WTC11 (cell line): ENCODE measurements at regions not wholly inside any gene's neighbourhood (a gene's known extent, or its start where the extent isn't known, plus 50 kb on each side); places are given as distances from the start of the nearest gene placed in this dataset.

ENCODE experiments used
- ATF3 ChIP-seq: sonication (generic); formaldehyde crosslinking; conservative IDR thresholded peaks from 2 replicates; pipeline ENCODE4 v1.8.1; 2022; ENCODE audit warnings: mild to moderate bottlenecking, missing genetic modification reagents
- ATF6 ChIP-seq: sonication (generic); formaldehyde crosslinking; IDR thresholded peaks from 2 replicates; pipeline ENCODE4 v1.8.1; 2023; ENCODE audit warnings: mild to moderate bottlenecking, missing genetic modification reagents
- ETV6 ChIP-seq: sonication (generic); formaldehyde crosslinking; IDR thresholded peaks from 2 replicates; pipeline ENCODE4 v1.8.1; 2022; ENCODE audit warnings: mild to moderate bottlenecking, missing genetic modification reagents
- IRF1 ChIP-seq: sonication (generic); formaldehyde crosslinking; IDR thresholded peaks from 2 replicates; pipeline ENCODE4 v1.8.0; 2023; ENCODE audit warnings: missing genetic modification reagents
- PRDM15 ChIP-seq: sonication (generic); formaldehyde crosslinking; IDR thresholded peaks from 2 replicates; pipeline ENCODE4 v1.8.0; 2022; ENCODE audit warnings: missing genetic modification reagents
- SMAD3 ChIP-seq: sonication (generic); formaldehyde crosslinking; IDR thresholded peaks from 2 replicates; pipeline ENCODE4 v1.8.0; 2022; ENCODE audit warnings: missing genetic modification reagents, mild to moderate bottlenecking, borderline replicate concordance
- ZNF423 ChIP-seq: fragments of 250-450 bp; sonication (Bioruptor Pico); IDR thresholded peaks from 2 replicates; pipeline ENCODE4 v2.1.2; 2022; ENCODE audit warnings: mild to moderate bottlenecking, moderate library complexity
- TF ChIP-seq, protein P1 (sequence below): sonication (generic); formaldehyde crosslinking; IDR thresholded peaks from 2 replicates; pipeline ENCODE4 v1.8.1; 2023; ENCODE audit warnings: mild to moderate bottlenecking, moderate library complexity, missing genetic modification reagents
- TF ChIP-seq, protein P2 (sequence below): sonication (generic); formaldehyde crosslinking; IDR thresholded peaks from 2 replicates; pipeline ENCODE4 v1.8.0; 2022; ENCODE audit warnings: mild to moderate bottlenecking, missing genetic modification reagents
- TF ChIP-seq, protein P3 (sequence below): fragments of 200-600 bp; IDR thresholded peaks from 2 replicates; pipeline ENCODE4 v1.8.0; 2022; ENCODE audit warnings: antibody characterized with exemption
- TF ChIP-seq, protein P4 (sequence below): sonication (generic); formaldehyde crosslinking; IDR thresholded peaks from 2 replicates; pipeline ENCODE4 v1.8.1; 2023; ENCODE audit warnings: mild to moderate bottlenecking, missing genetic modification reagents, moderate library complexity

GRCh38 chr6:21855811-21856455, 262.4 kb downstream of the SOX4 start:
- TF ChIP-seq, protein P1, sequence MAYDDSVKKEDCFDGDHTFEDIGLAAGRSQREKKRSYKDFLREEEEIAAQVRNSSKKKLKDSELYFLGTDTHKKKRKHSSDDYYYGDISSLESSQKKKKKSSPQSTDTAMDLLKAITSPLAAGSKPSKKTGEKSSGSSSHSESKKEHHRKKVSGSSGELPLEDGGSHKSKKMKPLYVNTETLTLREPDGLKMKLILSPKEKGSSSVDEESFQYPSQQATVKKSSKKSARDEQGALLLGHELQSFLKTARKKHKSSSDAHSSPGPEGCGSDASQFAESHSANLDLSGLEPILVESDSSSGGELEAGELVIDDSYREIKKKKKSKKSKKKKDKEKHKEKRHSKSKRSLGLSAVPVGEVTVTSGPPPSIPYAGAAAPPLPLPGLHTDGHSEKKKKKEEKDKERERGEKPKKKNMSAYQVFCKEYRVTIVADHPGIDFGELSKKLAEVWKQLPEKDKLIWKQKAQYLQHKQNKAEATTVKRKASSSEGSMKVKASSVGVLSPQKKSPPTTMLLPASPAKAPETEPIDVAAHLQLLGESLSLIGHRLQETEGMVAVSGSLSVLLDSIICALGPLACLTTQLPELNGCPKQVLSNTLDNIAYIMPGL: no peak
- TF ChIP-seq ETV6 (no peak), SMAD3 (no peak), ATF3 (CRISPR knock-in tag) (no peak), IRF1 (CRISPR knock-in tag) (no peak), ZNF423 (no peak), ATF6 (CRISPR knock-in tag) (no peak), PRDM15 (CRISPR knock-in tag) (no peak)
- TF ChIP-seq, protein P2, sequence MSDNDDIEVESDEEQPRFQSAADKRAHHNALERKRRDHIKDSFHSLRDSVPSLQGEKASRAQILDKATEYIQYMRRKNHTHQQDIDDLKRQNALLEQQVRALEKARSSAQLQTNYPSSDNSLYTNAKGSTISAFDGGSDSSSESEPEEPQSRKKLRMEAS (CRISPR knock-in tag): no peak
- TF ChIP-seq, protein P3, sequence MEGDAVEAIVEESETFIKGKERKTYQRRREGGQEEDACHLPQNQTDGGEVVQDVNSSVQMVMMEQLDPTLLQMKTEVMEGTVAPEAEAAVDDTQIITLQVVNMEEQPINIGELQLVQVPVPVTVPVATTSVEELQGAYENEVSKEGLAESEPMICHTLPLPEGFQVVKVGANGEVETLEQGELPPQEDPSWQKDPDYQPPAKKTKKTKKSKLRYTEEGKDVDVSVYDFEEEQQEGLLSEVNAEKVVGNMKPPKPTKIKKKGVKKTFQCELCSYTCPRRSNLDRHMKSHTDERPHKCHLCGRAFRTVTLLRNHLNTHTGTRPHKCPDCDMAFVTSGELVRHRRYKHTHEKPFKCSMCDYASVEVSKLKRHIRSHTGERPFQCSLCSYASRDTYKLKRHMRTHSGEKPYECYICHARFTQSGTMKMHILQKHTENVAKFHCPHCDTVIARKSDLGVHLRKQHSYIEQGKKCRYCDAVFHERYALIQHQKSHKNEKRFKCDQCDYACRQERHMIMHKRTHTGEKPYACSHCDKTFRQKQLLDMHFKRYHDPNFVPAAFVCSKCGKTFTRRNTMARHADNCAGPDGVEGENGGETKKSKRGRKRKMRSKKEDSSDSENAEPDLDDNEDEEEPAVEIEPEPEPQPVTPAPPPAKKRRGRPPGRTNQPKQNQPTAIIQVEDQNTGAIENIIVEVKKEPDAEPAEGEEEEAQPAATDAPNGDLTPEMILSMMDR: no peak
- TF ChIP-seq, protein P4, sequence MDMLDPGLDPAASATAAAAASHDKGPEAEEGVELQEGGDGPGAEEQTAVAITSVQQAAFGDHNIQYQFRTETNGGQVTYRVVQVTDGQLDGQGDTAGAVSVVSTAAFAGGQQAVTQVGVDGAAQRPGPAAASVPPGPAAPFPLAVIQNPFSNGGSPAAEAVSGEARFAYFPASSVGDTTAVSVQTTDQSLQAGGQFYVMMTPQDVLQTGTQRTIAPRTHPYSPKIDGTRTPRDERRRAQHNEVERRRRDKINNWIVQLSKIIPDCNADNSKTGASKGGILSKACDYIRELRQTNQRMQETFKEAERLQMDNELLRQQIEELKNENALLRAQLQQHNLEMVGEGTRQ (CRISPR knock-in tag): no peak
